ENCODE measurements at regions not wholly inside any gene's neighbourhood (a gene's known extent, or its start where the extent isn't known, plus 50 kb on each side); places are given as distances from the start of the nearest gene placed in this dataset.

DNA sequence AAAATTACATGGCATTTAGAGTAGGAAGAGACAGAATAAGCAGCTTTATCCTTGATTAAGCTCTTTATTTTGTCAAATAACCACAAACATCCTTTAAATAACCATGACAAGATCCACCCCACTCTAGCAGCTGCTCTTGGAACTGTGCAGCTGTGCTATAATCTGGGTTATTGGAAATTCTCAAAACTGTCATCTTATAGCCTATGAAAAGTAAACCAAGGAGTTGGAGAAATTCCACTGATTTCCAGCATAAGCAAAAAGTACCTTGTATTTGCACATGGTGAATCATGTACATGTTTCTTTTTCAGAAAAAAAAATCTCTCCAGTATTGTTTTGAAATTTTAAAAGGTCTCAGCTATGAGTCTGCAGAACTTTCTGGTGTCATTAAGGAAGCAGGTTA is 88.8 kb upstream of the ABI3BP start:
- DNase-seq, result no peak

GRCh38 chr3:101081446-101081845 is 88.2 kb upstream of the ABI3BP start:
- DNase-seq, result no peak

DNA sequence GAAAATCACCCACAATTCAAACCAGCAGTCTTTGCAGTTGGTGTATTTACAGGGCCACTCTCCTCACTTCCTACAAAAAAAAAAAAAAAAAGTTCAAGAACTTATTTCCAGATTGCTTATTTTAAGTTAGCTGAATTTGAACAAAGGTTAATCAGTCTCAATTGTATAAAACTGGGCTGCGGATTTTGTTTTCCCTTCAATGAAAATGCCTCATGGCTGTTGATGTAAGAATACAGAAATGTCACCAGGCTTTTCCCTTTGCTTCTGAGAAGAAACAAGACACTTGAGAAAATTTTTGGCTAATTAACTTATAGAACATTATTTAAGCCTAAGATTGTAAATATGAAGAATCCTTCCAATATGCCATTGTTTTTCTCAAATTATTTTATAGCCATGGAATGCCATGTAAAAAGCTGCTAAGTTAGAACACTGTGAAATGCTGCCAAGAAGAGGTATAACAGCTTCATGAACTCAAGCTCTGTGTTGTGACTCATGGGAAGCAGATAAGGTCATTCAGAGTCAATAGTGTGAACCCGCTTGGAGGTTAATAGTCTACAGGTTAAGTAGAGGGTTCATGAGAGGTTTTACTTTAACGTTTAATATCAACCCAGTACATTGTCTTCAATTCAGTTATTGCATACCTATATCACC is 84.3 kb upstream of the ABI3BP start:
- DNase-seq, result no peak

- no peak for DNase-seq
Measured at GRCh38 chr3:101074518-101074917, 81.3 kb upstream of the ABI3BP start.

- DNase-seq, result no peak
Measured at GRCh38 chr3:101072300-101072699, 79.1 kb upstream of the ABI3BP start.

DNA sequence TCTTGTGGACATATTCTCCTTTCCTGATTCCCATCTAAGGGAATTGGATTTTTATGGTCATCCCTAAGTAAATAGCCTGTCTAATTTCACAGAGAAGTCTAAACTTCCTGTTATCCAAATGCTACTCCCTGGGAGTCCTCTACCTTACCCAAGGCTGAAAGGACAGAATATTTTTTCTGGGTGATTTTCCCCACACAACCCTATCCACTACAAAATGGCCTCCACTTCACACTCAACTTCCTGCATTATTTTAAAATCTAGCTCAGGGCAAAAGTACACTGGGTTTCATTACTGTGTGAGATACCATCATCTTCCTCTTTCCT is 77.5 kb upstream of the ABI3BP start:
- no peak for DNase-seq

- DNase-seq, result peak; percentile 62
Measured at GRCh38 chr3:101069901-101070798, 76.9 kb upstream of the ABI3BP start.

- no peak for DNase-seq
Measured at GRCh38 chr3:101068876-101069606, 75.8 kb upstream of the ABI3BP start.

GRCh38 chr3:101066711-101067129 is 73.5 kb upstream of the ABI3BP start:
- DNase-seq, result no peak

GRCh38 chr3:101065962-101066361 is 72.7 kb upstream of the ABI3BP start:
- no peak for DNase-seq

DNA sequence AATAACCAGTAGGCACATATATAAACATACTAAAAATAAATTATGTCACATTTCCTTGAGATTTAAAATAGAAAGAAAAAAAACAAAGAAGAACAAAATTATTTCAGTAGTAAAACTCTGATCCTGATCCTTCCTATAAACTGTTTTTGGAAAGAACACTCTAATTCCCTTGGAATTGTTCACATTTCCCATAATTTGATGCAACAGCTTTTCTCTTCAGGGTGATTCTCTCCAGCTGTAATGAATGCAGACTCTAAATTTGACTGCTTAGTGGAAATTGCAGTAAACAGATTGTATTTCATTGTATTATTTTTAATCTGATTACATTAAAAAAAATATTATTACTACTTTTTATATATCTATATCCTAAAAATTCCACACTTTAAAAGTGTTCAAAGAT is 70.2 kb upstream of the ABI3BP start:
- DNase-seq, result no peak

GRCh38 chr3:101061312-101061711 is 68.1 kb upstream of the ABI3BP start:
- no peak for DNase-seq

DNA sequence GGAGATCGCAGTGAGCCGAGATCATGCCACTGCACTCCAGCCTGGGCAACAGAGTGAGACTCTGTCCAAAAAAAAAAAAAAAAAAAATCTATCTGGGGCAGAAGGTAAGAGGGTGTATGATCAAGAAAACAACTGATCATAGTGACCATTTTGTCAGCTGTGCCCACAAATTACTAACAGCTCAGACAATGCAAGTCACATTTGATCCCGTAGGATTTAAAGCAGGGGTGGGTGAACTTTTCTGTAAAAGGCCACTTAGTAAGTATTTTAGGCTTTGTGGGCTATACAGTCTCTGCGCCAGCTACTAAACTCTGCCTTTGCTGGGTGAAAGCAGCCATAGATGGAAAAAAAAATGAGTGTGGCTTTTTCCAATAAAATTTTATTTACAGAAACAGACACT is 57.6 kb upstream of the ABI3BP start:
- DNase-seq, result no peak

DNA sequence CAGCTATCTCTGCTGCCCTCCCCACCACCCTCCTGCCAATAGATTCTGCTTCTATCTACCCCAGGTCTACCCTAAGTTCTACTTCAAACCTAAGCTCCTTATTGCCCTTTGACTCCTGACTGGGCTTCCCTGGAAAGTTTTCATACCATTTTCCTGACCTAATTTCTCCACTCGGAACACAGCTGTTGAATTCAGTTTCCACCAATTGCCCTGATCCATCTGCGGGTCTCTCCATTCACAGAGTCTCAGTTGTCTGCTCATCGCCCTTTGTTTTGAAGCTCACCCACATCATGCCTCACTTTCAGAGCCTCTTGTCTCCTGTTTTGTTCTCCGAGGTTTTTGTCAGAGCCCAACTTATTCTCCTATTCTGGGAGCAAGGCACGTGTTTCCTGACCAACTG is 56.8 kb upstream of the ABI3BP start:
- no peak for DNase-seq

GRCh38 chr3:101049532-101049931 is 56.3 kb upstream of the ABI3BP start:
- DNase-seq, result no peak

- DNase-seq, result no peak
Measured at GRCh38 chr3:101043687-101044078, 50.5 kb upstream of the ABI3BP start.

- no peak for DNase-seq
Measured at GRCh38 chr3:101042996-101043686, 49.9 kb upstream of the ABI3BP start.
